GM12878 (cell line): ENCODE measurements at regions not wholly inside any gene's neighbourhood (a gene's known extent, or its start where the extent isn't known, plus 50 kb on each side); places are given as distances from the start of the nearest gene placed in this dataset.

Source experiments
- ATAC-seq: fragments of 200-7000 bp; cut with Tn5 transposase; 3 replicates; pipeline ENCODE4 v1.9.1; 2020; ENCODE audit warnings: mild to moderate bottlenecking, moderate library complexity
- BruUV-seq: library from RNA; stranded (reverse); fragments of 400-500 nt; replicated peaks from 2 replicates; lab custom pipeline; 2021; lab: Mats Ljungman, UMichigan
- CTCF ChIA-PET: fragments of 300-600 bp; sonication (Branson Sonifier 250); formaldehyde crosslinking; extraction: SDS; loops from one replicate; lab custom pipeline; 2021; ENCODE audit warnings: inconsistent platforms; lab: Yijun Ruan, JAX
- POLR2A ChIA-PET: fragments of 350-600 bp; formaldehyde crosslinking; extraction: SDS; loops from one replicate; lab custom pipeline; 2021; ENCODE audit warnings: inconsistent platforms; lab: Charles Lee
- RAD21 ChIA-PET: fragments of 300-600 bp; sonication (Branson Sonifier 250); formaldehyde crosslinking; loops from one replicate; lab custom pipeline; 2023; ENCODE audit warnings: antibody characterized with exemption; ENCODE audit not compliant: unreplicated experiment; lab: Charles Lee
- SMC1A ChIA-PET: fragments of 300-600 bp; sonication (Branson Sonifier 250); formaldehyde crosslinking; loops from one replicate; lab custom pipeline; 2023; ENCODE audit not compliant: unreplicated experiment, uncharacterized antibody; lab: Charles Lee
- DNase-seq: peaks from one replicate; pipeline ENCODE4 v3.0.0-alpha.2; 2011; ENCODE audit warnings: low read depth, low spot score
- FAIRE-seq: peaks from 3 replicates; lab custom pipeline; 2011; peaks lifted over from hg19 to GRCh38; lab: Jason Lieb, UNC
- H2AFZ ChIP-seq: 2 replicates; pipeline ENCODE4 v1.6.0; 2011; ENCODE audit warnings: low read depth, low read length, control low read depth; ENCODE audit not compliant: control insufficient read depth
- H3K27ac ChIP-seq: 2 replicates; pipeline ENCODE4 v1.5.1; 2011; ENCODE audit warnings: control low read depth; ENCODE audit not compliant: control insufficient read depth, insufficient read depth
- H3K27me3 ChIP-seq, 2 experiments: replicated peaks in 1 of 2; 2 replicates each; pipeline versions ENCODE4 v1.6.0 to v1.6.1; 2011; ENCODE audit warnings: low read length in 1 of 2; ENCODE audit not compliant: control insufficient read depth in 2 of 2, insufficient read depth in 2 of 2
- H3K36me3 ChIP-seq, 2 experiments: 2 replicates each; pipeline ENCODE4 v1.5.1; 2011; ENCODE audit warnings: low read length in 1 of 2; ENCODE audit not compliant: control insufficient read depth in 2 of 2, insufficient read depth in 2 of 2
- H3K4me1 ChIP-seq: 2 replicates; pipeline ENCODE4 v1.6.1; 2011; ENCODE audit warnings: mild to moderate bottlenecking, low read length, moderate library complexity, mixed read lengths; ENCODE audit not compliant: control insufficient read depth, insufficient read depth
- H3K4me2 ChIP-seq: 2 replicates; pipeline ENCODE4 v1.6.0; 2011; ENCODE audit warnings: control low read depth; ENCODE audit not compliant: control insufficient read depth, insufficient read depth
- H3K4me3 ChIP-seq: fragments of 200-600 bp; sonication (generic); 2 replicates; pipeline ENCODE4 v1.5.1; 2016
- H3K79me2 ChIP-seq: 2 replicates; pipeline ENCODE4 v1.6.0; 2011; ENCODE audit warnings: low read length; ENCODE audit not compliant: control insufficient read depth, insufficient read depth
- H3K9ac ChIP-seq: 2 replicates; pipeline ENCODE4 v1.8.0; 2011; ENCODE audit warnings: low read length, control low read depth, mixed read lengths; ENCODE audit not compliant: control insufficient read depth, insufficient read depth
- H3K9me3 ChIP-seq: replicated peaks from 3 replicates; pipeline ENCODE4 v1.5.1; 2011; ENCODE audit warnings: mild to moderate bottlenecking, low read length; ENCODE audit not compliant: control insufficient read depth, insufficient read depth
- H4K20me1 ChIP-seq: 2 replicates; pipeline ENCODE4 v1.6.0; 2011; ENCODE audit not compliant: control insufficient read depth, insufficient read depth
- BCL11A ChIP-seq: IDR thresholded peaks from 2 replicates; pipeline ENCODE4 v1.6.1; 2011; ENCODE audit warnings: low read depth, low read length
- IRF3 ChIP-seq: fragments of 450-650 bp; IDR thresholded peaks from 2 replicates; pipeline ENCODE4 v1.6.1; 2014; ENCODE audit warnings: mild to moderate bottlenecking
- IRF5 ChIP-seq: fragments of 450-650 bp; IDR thresholded peaks from 2 replicates; pipeline ENCODE4 v1.6.1; 2017; ENCODE audit warnings: borderline replicate concordance
- KDM1A ChIP-seq: fragments of 200-600 bp; sonication (generic); IDR thresholded peaks from 2 replicates; pipeline ENCODE4 v1.6.1; 2016; ENCODE audit warnings: borderline replicate concordance
- MYB ChIP-seq: fragments of 150-350 bp; IDR thresholded peaks from 2 replicates; pipeline ENCODE4 v1.6.1; 2014; ENCODE audit warnings: mild to moderate bottlenecking, low read depth, low read length, borderline replicate concordance
- NFXL1 ChIP-seq: fragments of 450-650 bp; IDR thresholded peaks from 2 replicates; pipeline ENCODE4 v1.6.1; 2017; ENCODE audit warnings: antibody characterized with exemption, mild to moderate bottlenecking, borderline replicate concordance
- NFYB ChIP-seq: IDR thresholded peaks from 2 replicates; pipeline ENCODE4 v1.6.1; 2011; ENCODE audit warnings: low read depth, mild to moderate bottlenecking, low read length, improper control_type of control experiment, moderate library complexity; ENCODE audit not compliant: insufficient read depth
- NKRF ChIP-seq: fragments of 450-650 bp; conservative IDR thresholded peaks from 2 replicates; pipeline ENCODE4 v1.6.1; 2017; ENCODE audit warnings: mild to moderate bottlenecking, moderate library complexity
- RFX5 ChIP-seq: IDR thresholded peaks from 2 replicates; pipeline ENCODE4 v1.6.1; 2011; ENCODE audit warnings: low read depth, low read length, improper control_type of control experiment
- SMC3 ChIP-seq: IDR thresholded peaks from 2 replicates; pipeline ENCODE4 v1.6.1; 2011; ENCODE audit warnings: low read length, improper control_type of control experiment, borderline replicate concordance
- SUPT20H ChIP-seq: IDR thresholded peaks from 2 replicates; pipeline ENCODE4 v1.6.1; 2011; ENCODE audit warnings: low read depth, mild to moderate bottlenecking, low read length, moderate library complexity, borderline replicate concordance; ENCODE audit not compliant: control insufficient read depth
- TAF1 ChIP-seq: IDR thresholded peaks from 2 replicates; pipeline ENCODE4 v1.6.1; 2011; ENCODE audit warnings: mild to moderate bottlenecking, low read depth, low read length, borderline replicate concordance
- ZNF207 ChIP-seq: fragments of 450-650 bp; IDR thresholded peaks from 2 replicates; pipeline ENCODE4 v1.6.1; 2014; ENCODE audit warnings: antibody characterized with exemption, mild to moderate bottlenecking, borderline replicate concordance
- ZNF592 ChIP-seq: fragments of 450-650 bp; IDR thresholded peaks from 2 replicates; pipeline ENCODE4 v1.6.1; 2017; ENCODE audit warnings: mild to moderate bottlenecking, moderate library complexity
- in situ Hi-C: fragments of 300-500 bp; cut with MboI; formaldehyde crosslinking; loops from 9 replicates; pipeline ENCODE4 v1.14.3; 2018; ENCODE audit warnings: mixed read lengths
- intact Hi-C: fragments of 100-400 bp; cut with micrococcal nuclease; formaldehyde crosslinking; loops from one replicate; pipeline ENCODE4 v1.14.2; 2022; ENCODE audit not compliant: unreplicated experiment
- TF ChIP-seq, protein P1 (sequence below): IDR thresholded peaks from 2 replicates; pipeline ENCODE4 v1.6.1; 2011; ENCODE audit warnings: low read depth, mild to moderate bottlenecking, low read length, moderate library complexity, borderline replicate concordance; ENCODE audit errors: extremely low read depth

DNA sequence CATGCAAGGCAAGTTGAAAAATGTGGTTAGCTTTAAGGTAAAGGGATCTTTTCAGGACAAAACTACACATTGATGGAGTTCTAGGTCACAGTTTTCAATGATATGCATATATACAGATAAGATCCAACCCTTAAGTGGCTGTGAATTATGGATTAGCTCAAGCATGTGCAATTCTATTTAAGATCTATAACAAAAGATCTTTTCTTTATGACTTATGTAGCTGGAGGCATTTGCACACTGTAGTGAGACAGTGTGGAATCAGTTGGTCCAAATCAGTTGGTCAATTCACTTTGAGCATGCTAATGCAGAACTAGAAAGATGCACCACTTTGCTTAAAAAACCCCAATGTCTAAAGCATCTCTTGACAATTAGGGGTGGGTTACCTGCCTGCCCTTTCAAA, 417.1 kb upstream of the ZEB2 start:
- DNase-seq, result no peak
- no peak overlapping the region for H3K9ac ChIP-seq
- H4K20me1 ChIP-seq, result no peaks in the 10 kb centered on the region
- H3K4me1 ChIP-seq, result no peaks in the 10 kb centered on the region
- H2AFZ ChIP-seq, result no peak overlapping the region
- H3K4me3 ChIP-seq, result no peak overlapping the region
- no peaks in the 10 kb centered on the region for H3K27me3 ChIP-seq
- SMC1A ChIA-PET, result no interaction called here
- no peak for ATAC-seq
- FAIRE-seq, result no peak
- H3K36me3 ChIP-seq, result no peaks in the 10 kb centered on the region
- intact Hi-C loops, result no loop called here
- no peak overlapping the region for H3K27ac ChIP-seq
- POLR2A ChIA-PET, result no interaction called here
- in situ Hi-C loops, result no loop called here
- RAD21 ChIA-PET, result no interaction called here
- H3K79me2 ChIP-seq, result no peaks in the 10 kb centered on the region
- TF ChIP-seq KDM1A, result no peak
- no peak for TF ChIP-seq ZNF592
- no peak for TF ChIP-seq ZNF207
- no peak for TF ChIP-seq SUPT20H
- TF ChIP-seq NKRF, result no peak
- TF ChIP-seq IRF3, result no peak
- no peak for TF ChIP-seq IRF5
- no peak for TF ChIP-seq NFXL1
- TF ChIP-seq MYB, result no peak
- no peak for TF ChIP-seq RFX5
- TF ChIP-seq TAF1, result no peak
- no peak for TF ChIP-seq NFYB
- TF ChIP-seq BCL11A, result no peak
- TF ChIP-seq, protein P1, sequence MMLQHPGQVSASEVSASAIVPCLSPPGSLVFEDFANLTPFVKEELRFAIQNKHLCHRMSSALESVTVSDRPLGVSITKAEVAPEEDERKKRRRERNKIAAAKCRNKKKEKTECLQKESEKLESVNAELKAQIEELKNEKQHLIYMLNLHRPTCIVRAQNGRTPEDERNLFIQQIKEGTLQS, result no peak
- TF ChIP-seq SMC3, result no peak
- CTCF ChIA-PET, result interaction anchor here (0.6 kb wide), 1 partner anchor 146 kb away, joined by 3 read pairs; no protein-coding TSS in a partner anchor
- no TSS peak for BruUV-seq
- no peak overlapping the region for H3K4me2 ChIP-seq
- H3K9me3 ChIP-seq, result no peaks in the 10 kb centered on the region
